HG03135 (cell line): ENCODE measurements at regions not wholly inside any gene's neighbourhood (a gene's known extent, or its start where the extent isn't known, plus 50 kb on each side); places are given as distances from the start of the nearest gene placed in this dataset.

Experiments used
- ATAC-seq: cut with Tn5 transposase; IDR thresholded peaks from one replicate; pipeline ENCODE4 v1.9.1; 2021; ENCODE audit warnings: mild to moderate bottlenecking, moderate library complexity; ENCODE audit not compliant: unreplicated experiment

DNA sequence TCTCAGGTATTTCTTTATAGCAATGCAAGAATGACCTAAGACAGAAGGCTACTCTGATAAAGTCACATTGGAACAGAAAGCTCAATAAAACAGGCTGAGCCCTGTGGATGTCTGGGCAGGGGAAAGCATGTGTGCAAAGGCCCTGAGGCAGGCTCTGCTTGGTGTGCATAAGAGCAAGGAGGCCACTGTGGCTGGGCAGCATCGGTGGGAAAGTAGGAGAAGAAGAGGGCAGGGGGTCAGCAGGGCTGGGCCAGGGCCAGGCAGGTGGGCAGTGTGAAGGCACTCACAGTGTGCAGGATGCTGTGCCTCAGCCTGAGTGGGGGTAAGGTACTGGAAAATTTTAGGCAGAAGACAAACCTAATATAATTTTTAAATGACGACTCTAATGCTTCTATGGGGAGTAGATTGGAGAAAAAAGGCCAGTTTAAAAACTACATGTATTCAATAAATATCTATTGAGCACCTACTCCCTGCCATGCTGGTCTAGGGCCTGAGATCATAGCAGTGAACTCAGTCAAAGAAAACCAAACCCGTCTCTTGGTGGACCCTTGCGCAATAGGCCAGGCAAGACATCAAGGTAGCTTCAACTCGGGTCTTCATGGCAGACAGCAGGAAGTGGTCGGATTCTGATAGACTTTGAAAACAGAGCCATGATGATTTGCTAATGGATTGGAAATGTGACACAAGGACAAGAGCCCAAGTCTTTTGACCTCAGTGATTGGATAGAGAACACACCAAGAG is 572.3 kb downstream of the TCERG1L start:
- ATAC-seq: no peak

DNA sequence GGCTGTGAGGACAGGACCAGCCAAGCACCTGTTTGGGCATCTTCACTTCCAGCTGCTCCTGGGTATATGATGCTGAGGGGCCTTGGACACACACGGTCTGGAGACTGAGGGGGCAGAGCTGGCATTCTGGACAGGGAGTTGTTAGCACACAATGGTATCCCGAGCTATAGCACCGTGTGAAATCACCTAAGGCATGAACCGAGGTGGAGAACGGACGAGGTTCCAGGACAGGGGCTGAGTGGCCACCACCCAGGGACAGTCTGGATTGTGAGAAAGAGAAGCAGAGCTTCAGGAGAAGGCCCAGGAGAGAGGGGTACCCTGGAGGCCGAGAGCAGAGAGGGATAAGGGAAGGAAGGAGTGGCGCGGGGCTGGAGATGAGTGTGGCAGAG is 571.8 kb downstream of the TCERG1L start:
- ATAC-seq: no peak

GRCh38 chr10:130740166-130740565 is 571.4 kb downstream of the TCERG1L start:
- no peak for ATAC-seq

DNA sequence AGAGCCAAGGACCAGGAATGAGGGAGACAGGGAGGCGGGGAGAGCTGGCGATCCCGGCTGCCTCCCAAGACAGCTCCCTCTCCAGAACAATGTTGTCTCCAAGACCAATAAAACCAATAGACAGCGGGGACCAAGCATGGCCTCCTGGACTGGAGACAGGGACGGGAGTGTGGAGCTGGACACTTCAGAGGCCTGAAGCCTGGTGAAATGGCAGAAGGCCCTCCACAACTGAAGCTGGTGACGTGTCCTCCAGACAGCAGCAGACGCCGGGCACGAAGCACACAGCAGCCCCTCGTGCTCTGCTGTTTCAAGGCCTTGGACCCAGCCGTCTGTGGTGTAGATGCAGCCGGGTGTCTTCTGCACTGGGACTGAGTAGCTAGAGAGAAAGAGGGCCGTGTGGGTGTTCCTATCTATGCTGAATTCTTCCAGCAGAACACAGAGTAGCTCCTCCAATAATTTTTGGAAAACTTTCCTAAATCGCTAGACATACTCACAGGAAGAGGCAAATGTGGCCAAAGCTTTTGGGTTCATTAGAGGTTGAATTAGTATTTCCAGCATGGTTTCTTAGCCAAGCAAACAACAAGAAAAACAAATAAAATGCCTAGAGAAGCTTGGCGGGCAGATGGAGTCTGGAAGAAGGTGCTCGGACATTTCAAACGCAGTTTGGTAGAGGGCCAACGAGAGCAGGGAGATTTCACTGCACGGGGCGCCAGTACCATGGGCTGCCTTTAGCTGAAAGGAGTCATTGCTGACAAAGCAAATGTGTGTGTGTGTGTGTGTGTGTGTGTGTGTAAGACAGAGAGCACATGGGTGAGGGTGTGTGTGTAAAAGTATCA is 570.4 kb downstream of the TCERG1L start:
- ATAC-seq: no peak

- no peak for ATAC-seq
Observed at GRCh38 chr10:130741901-130742855, 569.3 kb downstream of the TCERG1L start.

- no peak for ATAC-seq
Observed at GRCh38 chr10:130742941-130743675, 568.4 kb downstream of the TCERG1L start.

GRCh38 chr10:130743751-130744271 is 567.7 kb downstream of the TCERG1L start:
- no peak for ATAC-seq

DNA sequence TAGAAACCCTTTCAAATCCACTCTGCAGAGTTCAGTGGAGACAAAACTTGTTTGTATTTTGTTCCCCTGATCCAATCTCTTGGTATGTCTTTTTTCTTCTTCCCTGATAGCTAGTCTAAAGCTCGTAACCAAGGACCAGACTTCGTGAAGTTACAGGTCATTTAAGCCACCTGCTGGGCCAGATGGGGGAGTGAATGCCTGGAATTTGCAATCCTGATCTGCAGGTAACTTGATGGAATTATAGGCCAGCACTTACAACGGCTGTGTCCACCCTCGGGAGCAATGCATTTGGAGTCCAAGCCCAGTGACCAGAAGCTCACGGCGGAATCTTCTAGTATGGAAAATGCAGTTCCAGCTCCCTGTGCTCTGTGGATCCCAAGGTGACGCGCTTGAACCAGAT is 566.9 kb downstream of the TCERG1L start:
- ATAC-seq: no peak

DNA sequence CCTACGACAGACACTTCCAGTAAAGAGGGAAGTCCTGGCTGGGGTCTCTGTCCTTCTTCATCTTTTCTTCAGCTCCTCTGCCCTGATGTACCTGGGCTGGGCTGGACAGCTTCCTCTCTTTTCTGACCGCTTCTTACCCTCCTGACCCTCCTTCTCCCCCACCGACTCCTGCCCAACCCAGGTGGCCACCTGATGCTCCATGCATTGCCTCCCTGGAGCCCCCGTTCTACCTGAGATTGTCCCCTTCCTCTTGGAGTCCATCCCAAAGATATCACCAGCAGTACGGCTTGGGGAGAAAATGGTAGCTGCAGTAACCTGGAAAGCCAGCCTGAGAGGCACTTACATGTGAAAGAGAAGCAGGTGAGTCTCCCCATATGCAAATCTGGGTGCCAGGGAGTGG is 566.3 kb downstream of the TCERG1L start:
- no peak for ATAC-seq

DNA sequence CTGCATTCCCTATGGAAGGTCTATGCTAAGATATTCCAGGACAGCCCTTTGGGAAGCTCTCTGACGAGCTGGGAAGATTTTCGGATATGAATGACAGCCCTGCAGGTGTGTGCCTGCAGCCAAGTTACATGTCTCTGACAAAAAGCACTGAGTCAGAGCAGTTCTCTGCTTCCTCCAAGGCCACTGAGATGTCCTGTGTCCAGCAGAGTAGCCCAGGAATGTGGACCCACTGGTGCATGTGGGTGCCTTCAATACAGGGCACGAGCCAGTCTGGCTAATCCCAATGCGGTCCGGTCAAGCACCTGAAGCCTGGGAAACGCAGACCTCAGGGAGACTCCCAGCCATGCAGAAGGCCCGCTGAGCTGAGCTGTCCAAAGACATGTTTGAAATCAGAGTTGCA is 565.7 kb downstream of the TCERG1L start:
- ATAC-seq: no peak

DNA sequence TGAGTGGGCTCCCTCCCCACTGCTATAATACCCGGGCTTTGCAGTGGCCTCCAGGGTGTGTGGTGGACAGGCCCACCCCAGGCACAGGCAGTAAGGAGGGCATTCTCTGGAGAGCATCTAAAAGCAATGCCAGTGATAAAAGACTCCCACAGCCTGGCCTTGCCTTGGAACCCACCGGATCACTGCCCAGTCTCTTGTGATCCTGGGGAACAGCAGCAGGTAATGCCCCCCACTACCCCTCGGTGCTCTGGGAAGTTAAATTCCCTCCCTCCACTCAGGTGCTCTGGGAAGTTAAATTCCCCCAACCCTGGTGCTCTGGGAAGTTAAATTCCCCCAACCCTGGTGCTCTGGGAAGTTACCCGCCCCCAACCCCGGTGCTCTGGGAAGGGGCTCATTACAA is 565.2 kb downstream of the TCERG1L start:
- ATAC-seq: no peak

DNA sequence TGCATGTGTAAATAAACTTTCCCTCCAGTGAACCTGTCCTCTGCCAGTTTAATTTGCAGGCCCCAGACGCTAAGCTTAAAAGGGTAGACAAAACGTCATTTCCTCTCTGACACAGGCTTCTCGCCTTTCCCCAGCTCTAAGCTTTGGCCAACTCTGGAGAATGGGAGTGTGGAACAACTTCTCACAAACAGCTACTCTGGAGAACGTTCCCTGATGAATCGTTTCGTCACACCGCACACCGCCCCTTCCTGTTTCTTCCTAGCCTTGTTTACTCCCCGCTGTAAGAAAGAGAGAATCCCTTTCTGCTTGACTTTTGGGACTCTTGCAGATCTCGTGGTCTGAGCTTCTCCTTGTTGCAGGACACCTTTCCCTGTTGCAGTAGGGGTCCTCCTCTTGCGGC is 564.2 kb downstream of the TCERG1L start:
- no peak for ATAC-seq

- no peak for ATAC-seq
Observed at GRCh38 chr10:130747946-130748345, 563.6 kb downstream of the TCERG1L start.

DNA sequence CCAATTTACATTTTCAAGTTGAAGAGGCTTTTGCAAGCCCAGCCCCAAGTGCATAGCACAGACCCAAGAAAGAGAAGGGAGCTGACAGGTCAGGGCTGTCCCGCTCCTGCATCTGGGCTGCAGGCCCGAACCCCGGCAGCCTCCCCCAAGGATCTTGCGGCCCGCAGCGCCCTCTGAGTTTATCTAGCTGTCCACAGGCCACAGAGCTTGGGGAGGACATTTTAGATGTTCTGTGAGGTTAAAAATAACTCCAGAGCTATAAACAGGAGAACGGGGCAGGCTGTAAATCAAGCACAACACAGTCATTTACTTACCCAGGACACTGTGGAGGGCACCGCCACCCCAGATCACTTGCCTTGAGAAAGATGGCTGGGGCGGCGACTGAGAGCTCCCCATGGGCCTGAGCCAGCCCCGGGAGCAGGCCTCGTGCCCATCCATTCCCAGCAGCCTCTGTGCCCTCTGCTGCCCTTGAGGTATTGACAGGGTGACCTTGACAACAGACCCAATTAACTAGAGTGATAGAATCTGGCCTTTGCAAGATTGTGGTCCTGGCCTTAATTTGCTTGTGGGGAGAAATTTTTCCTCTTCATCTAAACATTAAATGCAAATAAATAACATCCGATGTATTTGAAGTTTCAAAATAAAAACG is 563.0 kb downstream of the TCERG1L start:
- ATAC-seq: no peak

GRCh38 chr10:130749911-130750310 is 561.6 kb downstream of the TCERG1L start:
- ATAC-seq: no peak

DNA sequence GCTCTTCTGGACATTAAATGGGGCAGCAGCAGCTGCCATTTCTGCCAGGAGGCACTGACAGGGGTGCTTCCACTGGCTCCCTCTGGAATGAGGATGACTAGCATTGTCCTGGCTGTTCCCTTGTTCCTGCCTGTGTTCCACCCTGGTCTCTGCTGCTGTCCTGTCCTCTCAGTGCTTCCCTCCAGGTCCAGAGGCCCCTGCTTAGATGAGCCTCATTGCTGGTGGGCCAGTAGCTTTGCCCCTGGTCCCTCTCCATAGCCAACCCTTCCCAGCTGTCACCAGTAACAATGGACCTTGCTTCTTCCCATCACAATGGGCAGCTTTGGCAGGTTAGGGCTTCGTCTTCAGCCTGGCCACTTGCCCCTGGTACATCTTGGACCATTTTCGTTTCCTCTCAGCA is 561.1 kb downstream of the TCERG1L start:
- no peak for ATAC-seq

DNA sequence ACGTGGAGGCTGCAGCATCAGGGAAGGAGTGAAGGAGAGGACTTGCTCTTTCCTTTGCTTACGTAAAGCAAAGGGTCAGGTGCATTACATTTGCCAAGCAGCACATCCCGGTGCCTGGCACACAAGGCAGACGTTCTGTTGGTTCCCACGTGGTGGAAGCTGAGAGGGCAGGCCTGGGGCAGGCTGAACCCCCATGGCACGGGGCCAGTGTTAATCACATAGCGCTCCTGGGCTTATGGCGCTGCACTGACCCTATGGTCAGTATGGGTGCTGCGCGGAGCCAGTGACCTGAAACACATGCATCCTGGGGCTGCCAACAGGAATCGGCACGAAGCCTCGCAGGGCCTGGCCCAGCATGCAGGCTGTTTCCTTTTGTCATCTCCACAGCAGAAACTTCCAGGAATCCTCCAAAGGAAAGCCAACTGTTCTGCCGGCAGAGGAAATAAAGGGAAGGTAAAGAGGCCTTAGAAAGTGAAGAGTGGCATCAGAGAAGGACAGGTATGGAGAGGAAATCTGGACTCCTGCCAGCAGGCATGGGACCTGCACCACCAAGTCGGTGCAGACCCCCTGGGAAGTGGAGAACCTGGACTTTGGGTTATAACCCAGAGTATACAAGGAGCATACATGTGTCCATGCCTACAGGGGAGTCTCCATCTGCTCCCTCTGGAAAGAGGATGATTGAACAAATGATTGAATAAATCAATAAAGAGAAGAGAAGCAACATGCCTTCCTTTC is 560.2 kb downstream of the TCERG1L start:
- ATAC-seq: no peak

- no peak for ATAC-seq
Observed at GRCh38 chr10:130751851-130752250, 559.7 kb downstream of the TCERG1L start.

GRCh38 chr10:130756651-130757050 is 554.9 kb downstream of the TCERG1L start:
- ATAC-seq: no peak
